Aorta (tissue), 5 donors: ENCODE measurements at regions not wholly inside any gene's neighbourhood (a gene's known extent, or its start where the extent isn't known, plus 50 kb on each side); places are given as distances from the start of the nearest gene placed in this dataset.

Experiments
- ATAC-seq: fragments of 200-7000 bp; cut with Tn5 transposase; one replicate; pipeline ENCODE4 v1.9.1; 2022; ENCODE audit warnings: moderate library complexity; ENCODE audit not compliant: low FRiP score
- DNase-seq, 2 donors: peaks; one replicate each; pipeline ENCODE4 v3.0.0-alpha.2; 2020
- H3K27ac ChIP-seq, 2 donors: one replicate each; pipeline ENCODE4 v1.5.1; 2013; ENCODE audit warnings: low read length in 2 of 2, mild to moderate bottlenecking in 2 of 2, moderate library complexity in 2 of 2, control low read depth in 1 of 2, inconsistent platforms in 1 of 2, low read depth in 1 of 2
- H3K27me3 ChIP-seq, 2 donors: one replicate each; pipeline ENCODE4 v1.6.1; 2013; ENCODE audit warnings: control low read depth in 1 of 2, low read length in 1 of 2, mild to moderate bottlenecking in 1 of 2, moderate library complexity in 1 of 2; ENCODE audit not compliant: insufficient read depth in 2 of 2, control insufficient read depth in 1 of 2
- H3K36me3 ChIP-seq, 2 donors: one replicate each; pipeline ENCODE4 v1.6.1; 2013; ENCODE audit warnings: control low read depth in 1 of 2, low read length in 1 of 2, mild to moderate bottlenecking in 1 of 2; ENCODE audit not compliant: insufficient read depth in 2 of 2, control insufficient read depth in 1 of 2
- H3K4me1 ChIP-seq, 2 donors: one replicate each; pipeline ENCODE4 v1.6.1; 2013; ENCODE audit warnings: low read length in 2 of 2, control low read depth in 1 of 2, mild to moderate bottlenecking in 1 of 2, moderate library complexity in 1 of 2; ENCODE audit not compliant: insufficient read depth in 2 of 2, control insufficient read depth in 1 of 2
- H3K4me3 ChIP-seq, 2 donors: one replicate each; pipeline ENCODE4 v1.5.1; 2013; ENCODE audit warnings: low read length in 2 of 2, control low read depth in 1 of 2, mild to moderate bottlenecking in 1 of 2
- H3K9me3 ChIP-seq: one replicate; pipeline ENCODE4 v1.6.1; 2013; ENCODE audit warnings: mild to moderate bottlenecking, low read length; ENCODE audit not compliant: control insufficient read depth
- WGBS, 2 donors: extraction: QIAGEN DNeasy Blood & Tissue Kit; methylation state at CpG; one replicate each; pipeline ENCODE4 v1.1.7; 2013; 5-methylcytosine and 5-hydroxymethylcytosine counted together
- intact Hi-C, 2 donors: fragments of 100-400 bp; cut with DNase I; formaldehyde crosslinking; loops; one replicate each; pipeline versions ENCODE4 v1.14.2 to v1.15.0; 2022
- donor health status: healthy with polysubstance abuse.
- donor health status: Bipolar disorder and iron deficiency.
- donor health status: DM: no; HTN: no; CAD: no.
- donor health status: DM: no; HTN: no; CAD: no.
- donor health status: DM: yes; HTN: yes; CAD: no.

- no peaks in the 10 kb centered on the region for H3K4me1 ChIP-seq
- no peak for ATAC-seq
- DNase-seq = no peak
- H3K9me3 ChIP-seq = no peaks in the 10 kb centered on the region
- no peaks in the 10 kb centered on the region for H3K36me3 ChIP-seq
- no peaks in the 10 kb centered on the region for H3K27me3 ChIP-seq
- no peak overlapping the region for H3K4me3 ChIP-seq
- whole genome bisulfite sequencing, 2 donors = 54 to 62% methylated on average over 7 of the region's 7 CpGs
- H3K27ac ChIP-seq = no peak overlapping the region
- intact Hi-C loops = no loop called here
Observed at GRCh38 chr12:91422811-91423692, 240.4 kb upstream of the DCN start.

GRCh38 chr12:91422127-91422526 is 239.5 kb upstream of the DCN start:
- no peak for ATAC-seq
- Histone ChIP-seq H3K36me3 (no peaks in the 10 kb centered on the region), H3K4me1 (no peaks in the 10 kb centered on the region), H3K4me3 (no peak overlapping the region), H3K27ac (no peak overlapping the region), H3K27me3 (no peaks in the 10 kb centered on the region), H3K9me3 (no peaks in the 10 kb centered on the region)
- no peak for DNase-seq
- intact Hi-C loops = no loop called here
- 59 to 68% methylated on average over 1 of the region's 1 CpG for WGBS, 2 donors

- ATAC-seq = no peak
Observed at GRCh38 chr12:91419809-91420208, 237.2 kb upstream of the DCN start.

GRCh38 chr12:91418221-91419090 is 235.8 kb upstream of the DCN start:
- Histone ChIP-seq H3K4me1 (no peaks in the 10 kb centered on the region), H3K36me3 (no peaks in the 10 kb centered on the region), H3K27ac (no peak overlapping the region), H3K9me3 (no peaks in the 10 kb centered on the region), H3K27me3 (no peaks in the 10 kb centered on the region), H3K4me3 (no peak overlapping the region)
- ATAC-seq = no peak
- 100% methylated on average over 1 of the region's 1 CpG for WGBS, 2 donors
- intact Hi-C loops = no loop called here
- DNase-seq = no peak

More at GRCh38 chr12:91419809-91420208, 237.2 kb upstream of the DCN start:
- no peak overlapping the region for H3K4me3 ChIP-seq
- no peaks in the 10 kb centered on the region for H3K27me3 ChIP-seq
- intact Hi-C loops = no loop called here
- DNase-seq = no peak
- H3K27ac ChIP-seq = no peak overlapping the region
- H3K36me3 ChIP-seq = no peaks in the 10 kb centered on the region
- H3K4me1 ChIP-seq = no peaks in the 10 kb centered on the region
- no peaks in the 10 kb centered on the region for H3K9me3 ChIP-seq

GRCh38 chr12:91417650-91418049 is 235.0 kb upstream of the DCN start:
- intact Hi-C loops = no loop called here
- Histone ChIP-seq H3K9me3 (no peaks in the 10 kb centered on the region), H3K4me3 (no peak overlapping the region), H3K36me3 (no peaks in the 10 kb centered on the region), H3K27ac (no peak overlapping the region), H3K4me1 (no peaks in the 10 kb centered on the region), H3K27me3 (no peaks in the 10 kb centered on the region)
- WGBS, 2 donors = 53 to 70% methylated on average over 3 of the region's 3 CpGs
- ATAC-seq = no peak
- no peak for DNase-seq

GRCh38 chr12:91414636-91415035 is 232.0 kb upstream of the DCN start:
- ATAC-seq = no peak
- intact Hi-C loops = no loop called here

GRCh38 chr12:91413581-91414546 is 231.2 kb upstream of the DCN start:
- ATAC-seq = no peak
- no peaks in the 10 kb centered on the region for H3K27me3 ChIP-seq

More at GRCh38 chr12:91414636-91415035, 232.0 kb upstream of the DCN start:
- Histone ChIP-seq H3K36me3 (no peaks in the 10 kb centered on the region), H3K4me1 (no peaks in the 10 kb centered on the region), H3K27ac (no peak overlapping the region), H3K27me3 (no peaks in the 10 kb centered on the region), H3K9me3 (no peaks in the 10 kb centered on the region), H3K4me3 (no peak overlapping the region)
- DNase-seq = no peak

GRCh38 chr12:91406920-91407341 is 224.3 kb upstream of the DCN start:
- ATAC-seq = no peak
- WGBS, 2 donors = 88% methylated on average over 1 of the region's 1 CpG
- no peak overlapping the region for H3K27ac ChIP-seq

More at GRCh38 chr12:91413581-91414546, 231.2 kb upstream of the DCN start:
- Histone ChIP-seq H3K27ac (no peak overlapping the region), H3K4me1 (no peaks in the 10 kb centered on the region), H3K9me3 (no peaks in the 10 kb centered on the region), H3K36me3 (no peaks in the 10 kb centered on the region), H3K4me3 (no peak overlapping the region)
- 81 to 88% methylated on average over 6 of the region's 6 CpGs for WGBS, 2 donors
- intact Hi-C loops = no loop called here
- no peak for DNase-seq

More at GRCh38 chr12:91406920-91407341, 224.3 kb upstream of the DCN start:
- H3K27me3 ChIP-seq = no peaks in the 10 kb centered on the region
- intact Hi-C loops = no loop called here
- peaks cover 0 to 3% of the 10 kb centered on the region in 2 donors for H3K4me1 ChIP-seq
- H3K36me3 ChIP-seq = no peaks in the 10 kb centered on the region
- H3K4me3 ChIP-seq = no peak overlapping the region
- no peak for DNase-seq
- peaks cover 2% of the 10 kb centered on the region for H3K9me3 ChIP-seq
